Fibroblast of skin of back (primary cell): ENCODE measurements at regions not wholly inside any gene's neighbourhood (a gene's known extent, or its start where the extent isn't known, plus 50 kb on each side); places are given as distances from the start of the nearest gene placed in this dataset.
A peak's percentile ranks its signal among the peaks of the same experiment; 100 is the strongest.
"Not testable (repeated sequence)": the region's sequence is repeated elsewhere in the genome, so short reads cannot be mapped to it uniquely, and the experiment has no call there.

Source experiments
- DNase-seq: peaks from one replicate; pipeline ENCODE4 v3.0.0-alpha.2; 2013

DNA sequence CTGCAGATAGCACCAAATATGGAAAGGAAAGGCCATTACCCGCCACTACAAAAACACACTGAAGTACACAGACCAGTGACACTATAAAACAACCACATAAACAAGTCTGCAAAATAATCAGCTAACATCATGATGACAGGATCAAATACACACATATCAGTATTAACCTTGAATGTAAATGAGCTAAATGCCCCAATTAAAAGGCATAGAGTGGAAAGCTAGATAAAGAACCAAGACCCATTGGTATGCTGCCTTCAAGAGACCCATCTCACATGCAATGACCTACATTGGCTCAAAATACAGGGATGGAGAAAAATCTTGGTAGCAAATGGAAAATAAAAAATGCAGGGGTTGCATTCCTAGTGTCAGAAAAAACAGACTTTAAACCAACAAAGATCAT, 393.9 kb upstream of the GRAMD2B start:
- DNase-seq = not testable (repeated sequence)

DNA sequence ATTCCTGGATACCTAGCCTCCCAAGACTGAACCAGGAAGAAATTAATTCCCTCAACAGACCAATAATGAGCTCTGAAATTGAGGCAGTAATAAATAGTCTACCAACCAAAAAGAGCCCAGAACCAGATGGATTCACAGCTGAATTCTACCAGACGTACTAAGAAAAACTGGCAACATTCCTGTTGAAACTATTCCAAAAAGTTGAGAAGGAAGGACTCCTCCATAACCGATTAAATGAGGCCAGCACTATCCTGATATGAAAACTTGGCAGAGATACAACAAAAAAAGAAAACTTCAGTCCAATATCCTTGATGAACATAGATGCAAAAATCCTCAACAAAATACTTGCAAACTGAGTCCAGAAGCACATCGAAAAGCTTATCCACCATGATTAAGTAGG, 392.5 kb upstream of the GRAMD2B start:
- DNase-seq = no peak

GRCh38 chr5:126031989-126032716, 391.1 kb upstream of the GRAMD2B start:
- DNase-seq = peak; percentile 87

- DNase-seq = no peak
Measured at GRCh38 chr5:126043688-126044087, 379.5 kb upstream of the GRAMD2B start.

- DNase-seq = peak; percentile 65
Measured at GRCh38 chr5:126044111-126044668, 379.0 kb upstream of the GRAMD2B start.

DNA sequence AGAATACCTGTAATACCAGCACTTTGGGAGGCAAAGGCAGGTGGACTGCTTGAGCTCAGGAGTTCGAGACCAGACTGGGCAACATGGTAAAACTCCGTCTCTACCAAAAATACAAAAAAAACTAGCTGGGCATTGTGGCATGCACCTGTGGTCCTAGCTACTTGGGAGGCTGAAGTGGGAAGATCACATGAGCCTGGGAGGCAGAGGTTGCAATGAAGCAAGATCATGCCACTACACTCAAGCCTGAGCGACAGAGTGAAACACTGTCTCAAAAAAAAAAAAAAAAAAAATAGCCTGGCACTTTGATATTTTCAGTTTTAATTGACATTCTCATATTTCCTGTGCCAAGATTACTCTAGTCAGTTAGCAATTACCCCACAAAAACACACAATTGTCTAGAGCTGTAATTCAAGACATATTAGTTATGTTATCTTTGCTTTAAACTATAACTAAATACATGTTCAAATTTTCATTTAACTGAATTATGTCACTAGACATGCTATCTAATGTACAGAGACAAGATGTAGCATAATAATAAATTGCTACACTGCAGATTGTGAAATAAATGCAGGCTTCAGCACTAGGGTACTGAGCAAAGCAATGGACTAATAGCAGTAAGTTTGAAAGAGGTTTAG, 378.2 kb upstream of the GRAMD2B start:
- DNase-seq = no peak

DNA sequence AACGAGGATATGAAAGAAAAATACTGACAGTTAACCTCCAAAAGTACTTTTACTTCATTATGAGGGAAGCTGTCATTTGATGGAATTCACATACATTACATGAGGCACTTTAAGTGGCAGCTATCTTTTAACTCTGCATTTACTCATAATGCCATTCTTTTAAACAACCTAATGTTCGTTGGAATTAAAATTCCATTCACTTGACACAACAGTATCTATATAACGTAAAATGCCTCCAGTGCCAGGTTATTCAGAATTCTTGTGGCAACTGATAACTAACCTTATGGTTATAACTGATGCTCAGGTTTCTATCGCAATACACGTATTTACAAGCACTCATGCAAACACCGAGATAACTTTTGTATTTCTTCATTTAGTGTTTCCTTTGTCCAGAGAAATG, 376.9 kb upstream of the GRAMD2B start:
- no peak for DNase-seq

- no peak for DNase-seq
Measured at GRCh38 chr5:126046846-126047571, 376.2 kb upstream of the GRAMD2B start.

DNA sequence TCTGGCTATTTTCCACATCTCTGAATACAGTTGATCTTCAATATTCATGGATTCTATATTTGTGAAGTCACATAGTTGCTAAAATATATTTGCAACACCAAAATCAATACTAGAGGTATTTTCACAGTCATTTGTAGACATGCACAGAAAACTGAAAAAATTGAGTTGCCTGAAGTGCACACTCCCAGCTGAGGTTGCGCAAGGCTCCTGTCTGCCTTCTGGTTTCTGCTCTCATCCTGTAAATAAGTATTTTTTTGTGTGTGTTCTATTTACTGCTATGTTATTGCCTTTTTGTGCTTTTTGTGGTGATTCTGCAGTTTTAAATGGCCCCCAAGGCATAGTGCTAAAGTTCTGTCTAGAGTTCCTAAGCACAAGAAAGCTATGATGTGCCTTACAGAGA, 371.1 kb upstream of the GRAMD2B start:
- DNase-seq = no peak

- DNase-seq = no peak
Measured at GRCh38 chr5:126052791-126053190, 370.4 kb upstream of the GRAMD2B start.

DNA sequence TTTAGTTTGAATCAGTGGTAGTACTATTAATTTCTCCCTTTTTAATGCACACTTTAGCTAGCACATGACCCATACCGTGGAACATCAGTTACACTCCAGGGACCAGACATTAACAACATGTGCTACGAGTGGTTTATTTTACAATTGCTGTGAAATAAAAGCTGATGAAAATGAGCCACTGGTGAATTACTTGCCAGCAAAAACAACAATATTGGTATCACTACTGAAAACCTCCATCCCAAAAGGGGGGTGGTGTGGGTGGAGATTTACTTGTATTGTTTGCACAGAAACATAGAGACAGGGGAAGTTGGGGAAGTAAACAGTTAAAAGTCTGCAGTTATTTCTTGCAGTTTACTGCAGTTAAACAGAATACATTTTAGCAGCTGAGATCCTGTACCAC, 369.6 kb upstream of the GRAMD2B start:
- no peak for DNase-seq

- no peak for DNase-seq
Measured at GRCh38 chr5:126054577-126055347, 368.4 kb upstream of the GRAMD2B start.

- DNase-seq = no peak
Measured at GRCh38 chr5:126055348-126055729, 367.9 kb upstream of the GRAMD2B start.

DNA sequence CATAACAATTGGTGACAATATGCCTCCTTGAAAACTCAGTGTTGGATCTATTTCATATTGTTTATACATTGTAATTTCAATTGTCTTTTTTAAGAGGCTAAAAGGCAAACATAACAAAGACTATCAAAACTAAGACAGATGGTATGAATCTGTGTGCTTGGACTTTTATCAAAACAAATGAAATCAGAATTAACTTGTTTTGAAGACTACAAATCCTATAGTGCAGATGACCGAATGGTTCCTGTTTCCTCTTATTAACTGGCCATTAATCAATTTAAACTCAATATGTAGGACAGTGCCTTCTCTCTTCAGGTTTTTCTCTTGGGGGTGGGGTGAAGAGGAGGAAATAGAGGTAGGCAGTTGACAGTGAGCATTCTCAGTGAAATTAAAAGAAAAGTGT, 366.9 kb upstream of the GRAMD2B start:
- DNase-seq = no peak

DNA sequence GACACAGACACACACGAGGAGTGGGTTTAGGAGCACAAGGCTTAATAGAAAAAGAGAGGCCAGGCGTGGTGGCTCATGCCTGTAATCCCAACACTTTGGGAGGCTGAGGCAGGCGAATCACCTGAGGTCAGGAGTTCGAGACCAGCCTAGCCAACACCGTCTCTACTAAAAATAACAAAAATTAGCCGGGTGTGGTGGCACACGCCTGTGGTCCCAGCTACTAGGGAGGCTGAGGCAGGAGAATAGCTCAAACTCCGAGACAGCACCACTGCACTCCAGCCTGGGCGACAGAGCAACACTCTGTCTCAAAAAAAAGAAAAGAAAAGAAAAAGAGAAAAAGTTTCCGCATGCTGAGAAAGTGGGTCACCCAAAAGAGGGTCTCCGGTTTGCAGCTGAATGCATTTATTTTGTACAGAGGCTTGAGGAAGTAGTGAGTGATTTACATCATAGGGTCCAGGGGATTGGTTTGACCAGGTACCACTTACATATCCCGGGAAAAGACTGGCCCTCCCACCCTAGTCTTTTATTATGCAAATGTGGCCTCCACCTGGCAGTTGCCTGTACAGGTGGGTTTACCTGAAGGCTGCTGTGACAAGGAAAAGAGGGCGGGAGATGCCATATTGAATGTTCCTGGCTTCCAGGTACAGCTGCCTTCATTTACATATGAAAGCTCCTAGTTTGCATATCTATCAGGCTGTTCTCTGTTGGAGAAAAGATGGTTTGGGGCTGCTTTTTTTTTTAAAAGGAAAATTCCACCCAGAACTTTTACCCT, 366.2 kb upstream of the GRAMD2B start:
- DNase-seq = no peak

DNA sequence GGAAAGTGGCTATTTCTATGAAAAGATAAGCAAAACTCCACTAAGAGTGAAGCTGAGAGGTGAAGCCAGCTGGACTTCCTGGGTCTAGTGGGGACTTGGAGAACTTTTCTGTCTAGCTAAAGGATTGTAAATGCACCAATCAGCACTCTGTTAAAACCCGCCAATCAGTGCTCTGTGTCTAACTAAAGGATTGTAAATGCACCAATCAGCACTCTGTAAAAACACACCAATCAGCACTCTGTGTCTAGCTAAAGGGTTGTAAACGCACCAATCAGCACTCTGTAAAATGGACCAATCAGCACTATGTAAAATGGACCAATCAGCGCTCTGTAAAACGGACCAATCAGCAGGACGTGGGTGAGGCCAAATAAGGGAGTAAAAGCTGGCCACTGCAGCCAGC, 364.8 kb upstream of the GRAMD2B start:
- DNase-seq = not testable (repeated sequence)

DNA sequence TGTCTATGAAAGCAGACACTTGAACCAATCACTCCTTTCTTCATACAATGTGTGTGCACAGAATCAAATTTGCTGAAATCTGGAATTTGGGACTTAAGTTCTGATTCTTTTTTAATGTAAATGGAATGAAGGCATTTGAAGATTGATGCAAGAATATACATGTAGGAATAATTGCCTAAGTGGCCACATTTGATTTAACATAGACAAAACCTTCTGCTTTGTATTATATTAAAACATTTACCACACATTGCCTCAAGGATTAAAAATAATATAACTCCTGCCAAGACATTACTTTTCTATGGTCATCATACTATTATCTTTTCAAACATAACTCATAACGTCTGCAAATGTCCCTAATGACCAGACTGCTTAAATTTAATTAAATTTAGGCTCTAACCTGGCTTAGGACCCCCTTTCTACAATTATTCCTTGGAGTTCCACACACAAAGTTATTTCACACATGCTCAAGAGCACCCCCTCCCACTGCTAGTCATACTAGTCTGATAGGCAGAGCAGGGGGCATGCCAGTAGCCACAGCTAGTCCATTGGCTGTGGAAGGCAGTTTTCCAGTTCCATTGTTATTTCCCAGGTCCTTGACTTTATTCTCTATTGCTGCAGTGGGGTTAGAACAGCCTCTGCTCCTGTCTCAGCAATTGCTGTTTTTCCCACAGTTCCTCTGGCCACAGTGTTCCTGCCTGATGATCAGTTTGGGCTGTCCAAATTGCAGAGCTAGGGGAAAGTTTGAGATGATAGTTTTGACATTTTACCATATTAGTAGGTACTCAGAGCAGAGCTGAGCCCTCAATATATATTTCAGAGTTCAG, 360.6 kb upstream of the GRAMD2B start:
- DNase-seq = no peak

DNA sequence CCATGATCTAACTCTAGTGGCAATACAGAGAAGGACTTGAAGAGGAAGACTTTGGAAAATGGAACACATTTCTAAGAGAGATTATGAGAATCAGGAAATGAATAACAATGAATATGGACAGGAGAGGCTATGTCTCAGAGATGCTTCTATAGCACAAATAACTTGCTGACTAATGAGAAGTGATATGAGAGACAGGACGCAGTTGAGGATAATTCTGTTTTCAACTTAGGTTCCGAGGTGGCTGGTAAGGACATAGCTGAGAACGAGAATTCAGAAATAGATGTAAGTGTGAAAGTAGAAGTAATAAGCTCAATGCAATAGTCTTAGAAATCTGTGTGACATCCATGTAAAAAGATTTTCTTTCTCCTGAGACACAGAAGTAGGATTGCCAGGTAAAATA, 358.1 kb upstream of the GRAMD2B start:
- DNase-seq = no peak

- no peak for DNase-seq
Measured at GRCh38 chr5:126066836-126067235, 356.4 kb upstream of the GRAMD2B start.

DNA sequence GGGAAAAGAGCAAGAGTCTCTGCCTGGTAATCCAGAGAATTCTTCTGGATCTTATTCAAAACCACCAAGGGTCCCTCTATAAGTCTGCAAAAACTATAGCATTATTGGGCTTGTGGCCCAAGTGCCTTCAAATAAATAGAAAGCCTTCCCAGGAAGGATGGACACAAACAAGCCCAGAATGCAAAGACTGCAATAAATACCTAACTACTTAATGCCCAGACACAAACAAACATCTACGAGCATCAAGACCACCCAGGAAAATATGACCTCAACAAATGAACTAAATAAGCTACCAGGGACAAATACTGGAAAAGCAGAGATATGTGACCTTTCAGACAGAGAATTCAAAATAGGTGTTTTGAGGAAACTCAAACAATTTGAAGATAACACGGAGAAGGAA, 355.8 kb upstream of the GRAMD2B start:
- no peak for DNase-seq

- no peak for DNase-seq
Measured at GRCh38 chr5:126069329-126069728, 353.9 kb upstream of the GRAMD2B start.
